IMR-90 (cell line): ENCODE measurements at regions not wholly inside any gene's neighbourhood (a gene's known extent, or its start where the extent isn't known, plus 50 kb on each side); places are given as distances from the start of the nearest gene placed in this dataset.

Experiments used
- ATAC-seq: fragments of 200-7000 bp; cut with Tn5 transposase; 2 replicates; pipeline ENCODE4 v1.9.1; 2020; ENCODE audit warnings: low read depth, mild to moderate bottlenecking, moderate library complexity
- BruUV-seq: library from RNA; stranded (reverse); fragments of 400-500 nt; replicated peaks from 2 replicates; lab custom pipeline; 2021; lab: Mats Ljungman, UMichigan
- CTCF ChIA-PET: fragments of 300-600 bp; formaldehyde crosslinking; extraction: SDS; loops from one replicate; lab custom pipeline; 2021; ENCODE audit warnings: antibody characterized with exemption; lab: Yijun Ruan, JAX
- POLR2A ChIA-PET: fragments of 300-600 bp; sonication (Branson Sonifier 250); formaldehyde crosslinking; loops from one replicate; lab custom pipeline; 2022; ENCODE audit warnings: antibody characterized with exemption; ENCODE audit not compliant: unreplicated experiment; lab: Charles Lee
- DNase-seq: peaks from one replicate; pipeline ENCODE4 v3.0.0; 2013
- H2AFZ ChIP-seq: replicated peaks from 2 replicates; pipeline ENCODE3; 2013; ENCODE audit warnings: low read length, mild to moderate bottlenecking; ENCODE audit not compliant: poor library complexity
- H2AK5ac ChIP-seq: 2 replicates; pipeline ENCODE4 v1.6.1; 2013; ENCODE audit warnings: low read depth, low read length, inconsistent platforms
- H2AK9ac ChIP-seq: replicated peaks from 2 replicates; pipeline ENCODE3; 2013; ENCODE audit warnings: mild to moderate bottlenecking, low read depth, low read length, moderate library complexity; ENCODE audit not compliant: poor library complexity
- H2BK120ac ChIP-seq: 2 replicates; pipeline ENCODE4 v1.6.1; 2013; ENCODE audit warnings: low read depth, low read length, inconsistent platforms
- H2BK15ac ChIP-seq: 3 replicates; pipeline ENCODE4 v1.6.1; 2013; ENCODE audit warnings: low read depth, low read length, inconsistent platforms
- H2BK20ac ChIP-seq: 2 replicates; pipeline ENCODE4 v1.6.1; 2013; ENCODE audit warnings: low read depth, mild to moderate bottlenecking, inconsistent platforms, low read length, moderate library complexity
- H2BK5ac ChIP-seq: 2 replicates; pipeline ENCODE4 v1.6.1; 2013; ENCODE audit warnings: mild to moderate bottlenecking, low read depth, low read length, inconsistent platforms; ENCODE audit not compliant: poor library complexity, severe bottlenecking
- H3K14ac ChIP-seq: replicated peaks from 2 replicates; pipeline ENCODE4 v1.6.1; 2013; ENCODE audit warnings: low read depth, low read length, inconsistent platforms
- H3K18ac ChIP-seq: 2 replicates; pipeline ENCODE4 v1.6.1; 2013; ENCODE audit warnings: low read depth, low read length, control low read depth
- H3K23ac ChIP-seq: 2 replicates; pipeline ENCODE4 v1.6.1; 2013; ENCODE audit warnings: low read depth, low read length, inconsistent platforms
- H3K27ac ChIP-seq: 2 replicates; pipeline ENCODE4 v1.5.1; 2013; ENCODE audit warnings: mild to moderate bottlenecking, control low read depth, low read length; ENCODE audit not compliant: insufficient read depth
- H3K27me3 ChIP-seq: 2 replicates; pipeline ENCODE4 v1.6.1; 2013; ENCODE audit warnings: low read length; ENCODE audit not compliant: control insufficient read depth, insufficient read depth
- H3K36me3 ChIP-seq: 2 replicates; pipeline ENCODE4 v1.6.1; 2013; ENCODE audit warnings: low read length, mixed read lengths; ENCODE audit not compliant: control insufficient read depth, insufficient read depth
- H3K4ac ChIP-seq: 2 replicates; pipeline ENCODE4 v1.6.1; 2013; ENCODE audit warnings: low read depth, low read length, inconsistent platforms
- H3K4me1 ChIP-seq: 2 replicates; pipeline ENCODE4 v1.6.1; 2013; ENCODE audit warnings: low read length, mixed read lengths; ENCODE audit not compliant: control insufficient read depth, insufficient read depth
- H3K4me2 ChIP-seq: 2 replicates; pipeline ENCODE4 v1.6.1; 2013; ENCODE audit warnings: low read depth, mild to moderate bottlenecking, control low read depth, low read length, moderate library complexity
- H3K4me3 ChIP-seq: 2 replicates; pipeline ENCODE4 v1.5.1; 2013; ENCODE audit warnings: low read depth, mild to moderate bottlenecking, control low read depth, low read length, moderate library complexity; ENCODE audit not compliant: insufficient read depth
- H3K56ac ChIP-seq: 2 replicates; pipeline ENCODE4 v1.6.1; 2013; ENCODE audit warnings: low read length, inconsistent platforms; ENCODE audit not compliant: insufficient read depth; ENCODE audit errors: extremely low read depth
- H3K79me1 ChIP-seq, 2 experiments: 2 replicates each; pipeline ENCODE4 v1.6.1; 2013; ENCODE audit warnings: low read length in 2 of 2, inconsistent platforms in 1 of 2, low read depth in 1 of 2
- H3K9ac ChIP-seq: 2 replicates; pipeline ENCODE4 v1.6.1; 2013; ENCODE audit warnings: low read depth, low read length, control low read depth
- H3K9me1 ChIP-seq: 2 replicates; pipeline ENCODE4 v1.6.1; 2013; ENCODE audit warnings: low read length, inconsistent platforms; ENCODE audit not compliant: insufficient read depth
- H3K9me3 ChIP-seq: 2 replicates; pipeline ENCODE4 v1.6.1; 2013; ENCODE audit warnings: low read length; ENCODE audit not compliant: control insufficient read depth, insufficient read depth
- H4K20me1 ChIP-seq: 2 replicates; pipeline ENCODE4 v1.6.1; 2013; ENCODE audit warnings: low read length, inconsistent platforms; ENCODE audit not compliant: insufficient read depth
- H4K5ac ChIP-seq: 2 replicates; pipeline ENCODE4 v1.6.1; 2013; ENCODE audit warnings: mild to moderate bottlenecking, low read depth, low read length, control low read depth
- H4K8ac ChIP-seq, 2 experiments: 2 replicates each; pipeline ENCODE4 v1.6.1; 2013; ENCODE audit warnings: low read depth in 2 of 2, low read length in 2 of 2, control low read depth in 1 of 2, inconsistent platforms in 1 of 2
- H4K91ac ChIP-seq: 2 replicates; pipeline ENCODE4 v1.6.1; 2013; ENCODE audit warnings: low read depth, low read length, inconsistent platforms; ENCODE audit not compliant: insufficient read depth
- SMC3 ChIP-seq: fragments of 150-350 bp; IDR thresholded peaks from 2 replicates; pipeline ENCODE4 v1.6.1; 2016; ENCODE audit warnings: low read depth, mild to moderate bottlenecking, antibody characterized with exemption, low read length, moderate library complexity
- WGBS, 2 experiments: methylation state at CpG; one replicate each; pipeline versions ENCODE4 v1.1.5 to v1.1.7; 2013; ENCODE audit warnings: missing lambda C conversion rate in 2 of 2; ENCODE audit not compliant: insufficient read length in 1 of 2; ENCODE audit errors: extremely low coverage in 2 of 2; 5-methylcytosine and 5-hydroxymethylcytosine counted together
- dilution Hi-C: fragments of 300-500 bp; cut with HindIII; formaldehyde crosslinking; loops from one replicate; pipeline ENCODE4 v1.14.3; 2018; ENCODE audit warnings: low sequenced_read_pairs; ENCODE audit not compliant: unreplicated experiment
- in situ Hi-C: fragments of 300-500 bp; cut with MboI; formaldehyde crosslinking; loops from 3 replicates; pipeline ENCODE4 v1.14.3; 2019; ENCODE audit warnings: low sequenced_read_pairs, inconsistent platforms, mixed read lengths
- intact Hi-C: fragments of 100-400 bp; cut with micrococcal nuclease; formaldehyde crosslinking; loops from 2 replicates; pipeline ENCODE4 v1.10.0; 2022

DNA sequence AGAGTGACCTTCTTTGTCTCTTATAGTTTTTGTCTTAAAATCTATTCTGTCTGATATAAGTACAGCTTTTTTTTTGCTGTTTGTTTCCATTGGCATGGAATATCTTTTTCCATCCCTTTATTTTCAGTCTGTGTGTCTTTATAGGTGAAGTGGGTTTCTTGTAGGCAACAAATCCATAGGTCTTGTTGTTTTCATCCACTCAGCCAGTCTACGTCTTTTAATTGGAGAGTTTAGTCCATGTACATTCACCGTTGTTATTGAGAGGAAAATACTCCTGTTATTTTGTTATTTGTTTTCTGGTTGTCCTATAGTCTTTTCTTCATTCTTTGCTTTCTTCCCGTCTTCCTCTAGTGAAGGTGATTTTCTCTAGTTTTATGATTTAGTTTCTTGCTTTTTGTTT, 115.9 kb downstream of the IFI44 start:
- H3K4me1 ChIP-seq: no peaks in the 10 kb centered on the region
- no peak overlapping the region for H4K5ac ChIP-seq
- no peaks in the 10 kb centered on the region for H3K9me3 ChIP-seq
- H4K8ac ChIP-seq: no peak overlapping the region
- no peak overlapping the region for H2BK120ac ChIP-seq
- no peak overlapping the region for H3K4me3 ChIP-seq
- no peaks in the 10 kb centered on the region for H4K20me1 ChIP-seq
- no peaks in the 10 kb centered on the region for H3K36me3 ChIP-seq
- CTCF ChIA-PET: no interaction called here
- H3K4me2 ChIP-seq: no peak overlapping the region
- H3K79me1 ChIP-seq: no peaks in the 10 kb centered on the region
- ATAC-seq (no peak), DNase-seq (no peak)
- H2BK15ac ChIP-seq: no peak overlapping the region
- no peak overlapping the region for H2AK5ac ChIP-seq
- H3K56ac ChIP-seq: no peak overlapping the region
- H2BK20ac ChIP-seq: no peak overlapping the region
- H3K9me1 ChIP-seq: no peaks in the 10 kb centered on the region; the same call in 1 of the 2 replicates
- intact Hi-C loops (no loop called here), dilution Hi-C loops (no loop called here), in situ Hi-C loops (no loop called here)
- H4K91ac ChIP-seq: no peak overlapping the region
- no peak overlapping the region for H3K27ac ChIP-seq
- H3K18ac ChIP-seq: no peak overlapping the region
- WGBS, 2 experiments: no CpG with 5 or more reads among the region's 3 CpGs
- H3K27me3 ChIP-seq: no peaks in the 10 kb centered on the region
- no peak overlapping the region for H2BK5ac ChIP-seq
- POLR2A ChIA-PET: no interaction called here
- no peak for TF ChIP-seq SMC3
- no peak overlapping the region for H3K9ac ChIP-seq
- no peak overlapping the region for H3K23ac ChIP-seq
- no peak overlapping the region for H2AFZ ChIP-seq
- no peak overlapping the region for H2AK9ac ChIP-seq
- no TSS peak for BruUV-seq
- no peak overlapping the region for H3K4ac ChIP-seq
- no peak overlapping the region for H3K14ac ChIP-seq
